OCI-LY7 (cell line): ENCODE measurements at regions not wholly inside any gene's neighbourhood (a gene's known extent, or its start where the extent isn't known, plus 50 kb on each side); places are given as distances from the start of the nearest gene placed in this dataset.

Source experiments
- BruUV-seq: library from RNA; stranded (reverse); fragments of 400-500 nt; replicated peaks from 2 replicates; lab custom pipeline; 2021; lab: Mats Ljungman, UMichigan
- CTCF ChIA-PET: fragments of 300-600 bp; sonication (Branson Sonifier 250); formaldehyde crosslinking; loops from one replicate; lab custom pipeline; 2022; ENCODE audit warnings: antibody characterized with exemption; ENCODE audit not compliant: unreplicated experiment; lab: Charles Lee
- POLR2A ChIA-PET: fragments of 300-600 bp; sonication (Branson Sonifier 250); formaldehyde crosslinking; loops from one replicate; lab custom pipeline; 2022; ENCODE audit warnings: antibody characterized with exemption; lab: Charles Lee
- DNase-seq: peaks from one replicate; pipeline ENCODE4 v3.0.0-alpha.2; 2015; ENCODE audit warnings: low spot score
- H2AFZ ChIP-seq: fragments of 200-600 bp; sonication (generic), shearing (Covaris generic); 2 replicates; pipeline ENCODE4 v1.6.1; 2014; ENCODE audit warnings: mild to moderate bottlenecking, antibody characterized with exemption, low read length, moderate library complexity
- H3K27ac ChIP-seq: fragments of 200-600 bp; sonication (generic); 2 replicates; pipeline ENCODE4 v1.5.1; 2014; ENCODE audit warnings: mixed run types, low read depth, mild to moderate bottlenecking, moderate library complexity, low read length, inconsistent platforms; ENCODE audit not compliant: poor library complexity, severe bottlenecking
- H3K36me3 ChIP-seq: fragments of 200-600 bp; sonication (generic); 2 replicates; pipeline ENCODE4 v1.6.1; 2014; ENCODE audit warnings: mild to moderate bottlenecking, antibody characterized with exemption, low read length, moderate library complexity, mixed read lengths; ENCODE audit not compliant: insufficient read depth
- H3K4me1 ChIP-seq: fragments of 200-600 bp; sonication (generic); 2 replicates; pipeline ENCODE4 v1.5.1; 2014; ENCODE audit warnings: mild to moderate bottlenecking, low read length; ENCODE audit not compliant: insufficient read depth, poor library complexity, severe bottlenecking
- H3K4me2 ChIP-seq: fragments of 200-600 bp; sonication (generic); 2 replicates; pipeline ENCODE4 v1.6.1; 2014; ENCODE audit warnings: mild to moderate bottlenecking, low read length
- H3K4me3 ChIP-seq: fragments of 200-600 bp; sonication (generic); 2 replicates; pipeline ENCODE4 v1.5.1; 2014; ENCODE audit warnings: mild to moderate bottlenecking, low read depth, low read length; ENCODE audit not compliant: poor library complexity, severe bottlenecking
- H3K79me2 ChIP-seq: fragments of 200-600 bp; sonication (generic); 2 replicates; pipeline ENCODE4 v1.6.1; 2016; ENCODE audit warnings: low read depth, mild to moderate bottlenecking, low read length, moderate library complexity, mixed read lengths; ENCODE audit not compliant: insufficient read depth
- H3K9me2 ChIP-seq: fragments of 200-600 bp; sonication (generic); 2 replicates; pipeline ENCODE4 v1.6.1; 2016; ENCODE audit warnings: mild to moderate bottlenecking, low read length, mixed read lengths; ENCODE audit not compliant: insufficient read depth
- H3K9me3 ChIP-seq: fragments of 200-600 bp; sonication (generic); 2 replicates; pipeline ENCODE4 v1.6.1; 2014; ENCODE audit warnings: mild to moderate bottlenecking, mixed run types, low read length, mixed read lengths
- H4K20me1 ChIP-seq: fragments of 200-600 bp; sonication (generic); 2 replicates; pipeline ENCODE4 v1.6.1; 2014; ENCODE audit warnings: mild to moderate bottlenecking, antibody characterized with exemption, low read length, moderate library complexity, mixed read lengths; ENCODE audit not compliant: insufficient read depth
- EZH2phosphoT487 ChIP-seq: fragments of 200-600 bp; sonication (generic); IDR thresholded peaks from 2 replicates; pipeline ENCODE4 v1.6.1; 2018; ENCODE audit warnings: low read depth, borderline replicate concordance, mild to moderate bottlenecking, mixed run types, antibody characterized with exemption, low read length, moderate library complexity, mixed read lengths
- intact Hi-C: fragments of 100-400 bp; cut with micrococcal nuclease; formaldehyde crosslinking; loops from one replicate; pipeline ENCODE4 v1.10.0; 2022; ENCODE audit not compliant: unreplicated experiment
- TF ChIP-seq, protein P1 (sequence below): fragments of 200-600 bp; sonication (generic); conservative IDR thresholded peaks from 2 replicates; pipeline ENCODE4 v1.5.1; 2014; ENCODE audit warnings: mild to moderate bottlenecking, antibody characterized with exemption, low read length, moderate library complexity, mixed read lengths

DNA sequence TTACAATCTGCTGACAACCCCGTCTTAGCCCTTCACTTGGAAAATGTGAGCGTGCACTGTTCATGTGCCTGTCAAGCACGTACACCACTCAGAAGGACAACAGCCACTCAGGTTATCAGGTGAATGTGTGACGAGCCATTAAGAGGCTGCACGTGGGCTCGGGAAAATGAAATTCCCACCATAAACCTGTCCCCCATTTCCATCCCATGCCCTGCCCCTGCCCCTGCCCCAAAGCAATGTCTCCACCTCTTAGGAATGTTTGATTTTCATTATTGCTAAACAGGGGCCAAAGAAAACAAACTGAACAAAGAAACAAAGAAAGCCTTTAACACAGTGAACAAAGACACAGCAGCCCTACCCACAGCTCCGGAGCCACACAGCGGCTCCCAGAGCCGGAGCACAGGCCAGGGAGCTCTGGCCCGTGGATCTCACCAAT, 90.5 kb downstream of the TMEM18 start:
- Histone ChIP-seq H3K36me3 (no peaks in the 10 kb centered on the region), H3K27ac (no peak overlapping the region), H3K79me2 (no peaks in the 10 kb centered on the region), H3K4me2 (no peak overlapping the region), H2AFZ (no peak overlapping the region), H4K20me1 (no peaks in the 10 kb centered on the region), H3K4me1 (peaks cover 9% of the 10 kb centered on the region), H3K9me3 (no peaks in the 10 kb centered on the region), H3K4me3 (no peak overlapping the region), H3K9me2 (no peaks in the 10 kb centered on the region)
- ChIA-PET CTCF (no interaction called here), POLR2A (interaction anchor here (0.5 kb wide), 1 partner anchor 690 kb away, joined by 3 read pairs; no protein-coding TSS in a partner anchor)
- intact Hi-C loops: no loop called here
- no peak for DNase-seq
- no TSS peak for BruUV-seq
- no peak for TF ChIP-seq EZH2phosphoT487
- TF ChIP-seq, protein P1, sequence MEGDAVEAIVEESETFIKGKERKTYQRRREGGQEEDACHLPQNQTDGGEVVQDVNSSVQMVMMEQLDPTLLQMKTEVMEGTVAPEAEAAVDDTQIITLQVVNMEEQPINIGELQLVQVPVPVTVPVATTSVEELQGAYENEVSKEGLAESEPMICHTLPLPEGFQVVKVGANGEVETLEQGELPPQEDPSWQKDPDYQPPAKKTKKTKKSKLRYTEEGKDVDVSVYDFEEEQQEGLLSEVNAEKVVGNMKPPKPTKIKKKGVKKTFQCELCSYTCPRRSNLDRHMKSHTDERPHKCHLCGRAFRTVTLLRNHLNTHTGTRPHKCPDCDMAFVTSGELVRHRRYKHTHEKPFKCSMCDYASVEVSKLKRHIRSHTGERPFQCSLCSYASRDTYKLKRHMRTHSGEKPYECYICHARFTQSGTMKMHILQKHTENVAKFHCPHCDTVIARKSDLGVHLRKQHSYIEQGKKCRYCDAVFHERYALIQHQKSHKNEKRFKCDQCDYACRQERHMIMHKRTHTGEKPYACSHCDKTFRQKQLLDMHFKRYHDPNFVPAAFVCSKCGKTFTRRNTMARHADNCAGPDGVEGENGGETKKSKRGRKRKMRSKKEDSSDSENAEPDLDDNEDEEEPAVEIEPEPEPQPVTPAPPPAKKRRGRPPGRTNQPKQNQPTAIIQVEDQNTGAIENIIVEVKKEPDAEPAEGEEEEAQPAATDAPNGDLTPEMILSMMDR: no peak

- BruUV-seq: no TSS peak
- intact Hi-C loops: no loop called here
- Histone ChIP-seq H3K4me3 (no peak overlapping the region), H4K20me1 (no peaks in the 10 kb centered on the region), H3K9me3 (no peaks in the 10 kb centered on the region), H3K9me2 (no peaks in the 10 kb centered on the region), H3K27ac (no peak overlapping the region), H3K4me1 (peaks cover 9% of the 10 kb centered on the region), H3K4me2 (peak overlapping the region; percentile 30; the same call in 1 of the 2 replicates), H3K36me3 (no peaks in the 10 kb centered on the region), H3K79me2 (no peaks in the 10 kb centered on the region), H2AFZ (peak overlapping the region; percentile 7; the same call in 1 of the 2 replicates)
- TF ChIP-seq, protein P1: no peak
- no peak for TF ChIP-seq EZH2phosphoT487
- peak; percentile 30 for DNase-seq
- ChIA-PET POLR2A (interaction anchor here (1.2 kb wide), 1 partner anchor 416 kb away, joined by 5 read pairs; no protein-coding TSS in a partner anchor), CTCF (no interaction called here)
Observed at GRCh38 chr2:584863-585823, 92.1 kb downstream of the TMEM18 start.

DNA sequence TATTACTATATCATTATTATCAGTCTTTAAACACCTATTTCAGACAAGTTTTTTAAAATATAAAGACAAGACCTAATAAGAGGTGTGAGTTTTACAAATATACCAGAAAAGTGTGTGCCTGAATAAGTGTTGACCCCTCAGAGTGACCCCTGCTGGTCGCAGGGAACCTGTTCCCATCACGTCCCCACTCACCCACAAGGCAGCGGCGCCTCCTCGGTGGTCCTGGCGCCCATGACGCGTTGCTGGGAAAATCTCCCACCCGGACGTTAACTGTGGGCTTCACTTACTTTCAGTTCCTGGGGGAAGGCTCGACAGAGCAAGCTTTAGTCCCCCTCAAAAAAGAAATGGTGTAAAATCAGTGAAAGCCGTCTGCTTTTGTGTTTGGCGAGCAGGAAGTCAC, 93.5 kb downstream of the TMEM18 start:
- Histone ChIP-seq H3K36me3 (no peaks in the 10 kb centered on the region), H3K27ac (no peak overlapping the region), H2AFZ (no peak overlapping the region), H3K9me3 (no peaks in the 10 kb centered on the region), H3K79me2 (no peaks in the 10 kb centered on the region), H3K9me2 (no peaks in the 10 kb centered on the region), H4K20me1 (no peaks in the 10 kb centered on the region), H3K4me2 (no peak overlapping the region), H3K4me1 (peaks cover 9% of the 10 kb centered on the region), H3K4me3 (no peak overlapping the region)
- intact Hi-C loops: no loop called here
- DNase-seq: no peak
- BruUV-seq: no TSS peak
- POLR2A ChIA-PET: no interaction called here
- CTCF ChIA-PET: no interaction called here
- TF ChIP-seq, protein P1: peak; percentile 60
- no peak for TF ChIP-seq EZH2phosphoT487
